22Rv1 (cell line): ENCODE measurements at regions not wholly inside any gene's neighbourhood (a gene's known extent, or its start where the extent isn't known, plus 50 kb on each side); places are given as distances from the start of the nearest gene placed in this dataset.

ENCODE experiments used
- H3K27ac ChIP-seq: fragments of 450-650 bp; 2 replicates; pipeline ENCODE4 v1.5.1; 2017
- CTCF ChIP-seq: fragments of 450-650 bp; IDR thresholded peaks from 2 replicates; pipeline ENCODE4 v1.5.1; 2017; ENCODE audit warnings: mild to moderate bottlenecking
- ZFX ChIP-seq: fragments of 450-650 bp; IDR thresholded peaks from 2 replicates; pipeline ENCODE4 v1.6.1; 2017; ENCODE audit warnings: antibody characterized with exemption, borderline replicate concordance

- H3K27ac ChIP-seq, result no peak overlapping the region
- TF ChIP-seq ZFX, result no peak
- no peak for TF ChIP-seq CTCF
These were observed 344.1 kb upstream of the LMO3 start for GRCh38 chr12:16949871-16950667.

- TF ChIP-seq CTCF (no peak), ZFX (no peak)
These were observed 343.4 kb upstream of the LMO3 start for GRCh38 chr12:16949371-16949770.

GRCh38 chr12:16946704-16947103 is 340.7 kb upstream of the LMO3 start:
- TF ChIP-seq ZFX (no peak), CTCF (no peak)
- H3K27ac ChIP-seq, result no peak overlapping the region

More at GRCh38 chr12:16949371-16949770, 343.4 kb upstream of the LMO3 start:
- no peak overlapping the region for H3K27ac ChIP-seq

- H3K27ac ChIP-seq, result no peak overlapping the region
These were observed 333.9 kb upstream of the LMO3 start for GRCh38 chr12:16939871-16940306.

GRCh38 chr12:16927259-16927658 is 321.3 kb upstream of the LMO3 start:
- H3K27ac ChIP-seq, result no peak overlapping the region
- TF ChIP-seq CTCF, result no peak
- TF ChIP-seq ZFX, result no peak

More at GRCh38 chr12:16939871-16940306, 333.9 kb upstream of the LMO3 start:
- TF ChIP-seq CTCF (peak; percentile 100), ZFX (no peak)

GRCh38 chr12:16920451-16920850 is 314.5 kb upstream of the LMO3 start:
- TF ChIP-seq CTCF (no peak), ZFX (no peak)
- no peak overlapping the region for H3K27ac ChIP-seq

- H3K27ac ChIP-seq, result no peak overlapping the region
- no peak for TF ChIP-seq ZFX
- no peak for TF ChIP-seq CTCF
These were observed 313.6 kb upstream of the LMO3 start for GRCh38 chr12:16919551-16919950.
